IPS DF 6.9 (cell line): ENCODE measurements at regions not wholly inside any gene's neighbourhood (a gene's known extent, or its start where the extent isn't known, plus 50 kb on each side); places are given as distances from the start of the nearest gene placed in this dataset.

ENCODE experiments used
- DNase-seq: peaks from one replicate; pipeline ENCODE4 v3.0.0-alpha.2; 2013; ENCODE audit warnings: low read depth, low spot score
- H3K27ac ChIP-seq: one replicate; pipeline ENCODE4 v1.5.1; 2013; ENCODE audit warnings: low read length, control low read depth
- H3K27me3 ChIP-seq: 2 replicates; pipeline ENCODE4 v1.6.1; 2013; ENCODE audit warnings: mild to moderate bottlenecking, low read length; ENCODE audit not compliant: control insufficient read depth, insufficient read depth
- H3K36me3 ChIP-seq: 2 replicates; pipeline ENCODE4 v1.6.1; 2013; ENCODE audit warnings: low read length; ENCODE audit not compliant: control insufficient read depth, insufficient read depth
- H3K4me1 ChIP-seq: 2 replicates; pipeline ENCODE4 v1.6.1; 2013; ENCODE audit warnings: low read length; ENCODE audit not compliant: control insufficient read depth, insufficient read depth
- H3K4me3 ChIP-seq: 2 replicates; pipeline ENCODE4 v1.5.1; 2013; ENCODE audit warnings: mild to moderate bottlenecking, low read length
- H3K9me3 ChIP-seq: 2 replicates; pipeline ENCODE4 v1.6.1; 2013; ENCODE audit warnings: low read length, inconsistent platforms; ENCODE audit not compliant: control insufficient read depth, insufficient read depth
- WGBS: extraction: QIAGEN DNeasy Blood & Tissue Kit; methylation state at CpG from one replicate; pipeline ENCODE4 v1.1.7; 2013; ENCODE audit warnings: mixed read lengths, missing lambda C conversion rate; ENCODE audit not compliant: insufficient read length, insufficient coverage; 5-methylcytosine and 5-hydroxymethylcytosine counted together

DNA sequence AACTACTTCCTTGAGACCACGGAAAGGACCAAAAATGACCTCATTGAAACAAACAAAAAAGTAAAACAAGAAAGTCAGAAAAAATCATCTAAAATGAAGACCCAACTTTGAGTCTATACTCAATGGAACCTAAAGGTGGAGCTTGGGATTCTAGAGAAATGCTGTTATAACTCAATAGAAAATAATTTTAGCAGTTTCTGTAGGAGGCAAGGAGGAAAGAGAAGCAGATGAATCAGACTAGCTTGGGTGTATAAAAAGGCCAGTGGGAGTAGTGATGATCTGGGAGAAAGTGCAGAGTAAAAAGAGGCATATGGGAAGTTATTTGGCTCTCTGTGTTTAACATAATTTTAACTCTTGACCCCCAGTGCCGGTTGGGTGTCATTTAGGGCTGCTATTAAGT lies 94.4 kb downstream of the TMCO5A start:
- no peaks in the 10 kb centered on the region for H3K36me3 ChIP-seq
- no CpG with 5 or more reads among the region's 2 CpGs for WGBS
- no peak for DNase-seq
- no peak overlapping the region for H3K27ac ChIP-seq
- H3K4me3 ChIP-seq = no peak overlapping the region
- no peaks in the 10 kb centered on the region for H3K4me1 ChIP-seq
- no peaks in the 10 kb centered on the region for H3K9me3 ChIP-seq
- H3K27me3 ChIP-seq = no peaks in the 10 kb centered on the region

DNA sequence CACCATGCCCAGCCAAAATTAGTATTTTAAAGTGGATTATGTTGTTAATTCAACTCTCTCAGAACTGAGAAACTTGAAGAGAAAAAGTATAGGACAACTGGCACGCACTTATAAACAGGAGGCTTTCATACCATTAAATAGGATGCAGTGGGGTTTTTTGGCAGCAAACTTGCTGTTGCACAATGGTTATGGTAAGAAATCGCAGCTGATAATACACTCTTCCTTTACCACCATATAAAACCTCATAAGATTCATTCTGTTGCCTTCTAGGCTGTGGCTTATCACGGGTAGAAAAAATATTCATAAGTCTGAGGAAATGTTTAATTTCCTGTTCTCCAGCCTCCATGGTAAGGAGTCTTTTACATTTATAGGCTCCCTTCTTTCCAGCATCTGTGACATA lies 95.3 kb downstream of the TMCO5A start:
- no peak overlapping the region for H3K27ac ChIP-seq
- no peaks in the 10 kb centered on the region for H3K36me3 ChIP-seq
- no peaks in the 10 kb centered on the region for H3K9me3 ChIP-seq
- WGBS = no CpG with 5 or more reads among the region's 3 CpGs
- no peaks in the 10 kb centered on the region for H3K27me3 ChIP-seq
- no peak for DNase-seq
- no peak overlapping the region for H3K4me3 ChIP-seq
- no peaks in the 10 kb centered on the region for H3K4me1 ChIP-seq

DNA sequence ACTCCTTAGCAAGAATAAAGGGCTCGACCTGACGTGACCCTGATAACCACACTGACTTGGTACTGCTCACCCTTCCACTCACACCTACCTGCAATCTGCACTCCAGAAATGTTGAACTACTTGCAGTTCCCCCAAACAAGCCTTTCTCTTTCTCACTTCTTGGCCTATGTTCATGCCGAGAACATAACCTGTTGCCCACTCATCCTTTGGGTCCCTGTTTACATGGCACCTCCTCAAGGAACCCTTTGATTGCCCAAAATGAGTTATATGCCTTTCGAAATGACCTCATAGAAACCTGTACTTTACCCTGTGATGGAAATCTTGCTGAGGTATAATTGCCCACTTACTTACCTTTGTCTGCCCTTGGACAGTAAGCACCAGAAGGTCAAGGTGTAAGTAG lies 96.2 kb downstream of the TMCO5A start:
- Histone ChIP-seq H3K4me3 (no peak overlapping the region), H3K36me3 (no peaks in the 10 kb centered on the region), H3K4me1 (no peaks in the 10 kb centered on the region), H3K27me3 (no peaks in the 10 kb centered on the region), H3K27ac (no peak overlapping the region), H3K9me3 (no peaks in the 10 kb centered on the region)
- no peak for DNase-seq
- no CpG with 5 or more reads among the region's 4 CpGs for WGBS

DNA sequence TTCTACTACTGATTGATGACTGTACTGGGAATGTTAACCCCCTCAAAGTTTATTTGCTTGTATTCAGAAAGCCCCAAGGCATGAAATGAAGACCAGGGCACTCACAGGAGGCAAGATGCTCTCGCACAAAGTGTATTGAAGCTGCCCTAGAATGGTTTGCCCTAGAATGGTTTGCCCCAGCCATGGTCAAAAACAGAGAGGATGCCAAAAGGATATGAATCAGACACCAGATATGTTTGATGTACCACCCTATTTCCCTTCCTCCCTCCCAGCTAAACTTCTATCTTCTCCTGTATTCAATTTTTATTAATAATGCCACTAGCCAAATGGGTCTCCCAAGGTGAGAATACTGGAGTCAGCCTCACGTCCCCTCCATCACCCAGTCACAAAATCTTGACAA lies 101.3 kb downstream of the TMCO5A start:
- H3K27me3 ChIP-seq = no peaks in the 10 kb centered on the region
- H3K4me1 ChIP-seq = no peaks in the 10 kb centered on the region
- no peaks in the 10 kb centered on the region for H3K36me3 ChIP-seq
- no peak overlapping the region for H3K27ac ChIP-seq
- H3K4me3 ChIP-seq = no peak overlapping the region
- WGBS = no CpG with 5 or more reads among the region's 2 CpGs
- no peak for DNase-seq
- H3K9me3 ChIP-seq = no peaks in the 10 kb centered on the region

DNA sequence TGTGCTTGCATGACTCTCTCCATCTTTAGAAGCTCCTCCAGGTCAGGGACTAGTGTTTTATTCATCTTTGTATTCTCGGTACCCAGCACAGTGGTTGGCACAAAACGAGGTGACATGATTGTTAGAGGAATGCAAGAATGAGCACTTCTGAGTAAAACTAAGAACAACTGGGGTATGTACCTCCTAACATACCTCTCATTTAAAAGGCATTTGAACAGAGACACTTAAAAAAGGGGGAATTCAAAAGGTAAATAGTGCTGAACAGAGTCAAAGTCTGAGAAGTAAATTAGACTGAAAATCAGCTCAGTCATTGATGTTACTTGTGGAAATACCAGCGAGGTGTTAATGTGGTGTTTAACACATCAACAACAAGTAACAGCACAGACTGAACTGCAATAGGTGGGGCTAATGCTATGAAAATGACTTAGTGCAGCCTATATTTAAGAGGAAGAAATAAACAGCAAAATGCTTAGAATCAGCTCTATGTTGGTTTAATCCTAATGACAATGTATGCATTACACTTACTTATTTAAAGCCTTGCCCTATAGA lies 102.4 kb downstream of the TMCO5A start:
- no peak overlapping the region for H3K4me3 ChIP-seq
- H3K9me3 ChIP-seq = no peaks in the 10 kb centered on the region
- H3K36me3 ChIP-seq = no peaks in the 10 kb centered on the region
- no peak overlapping the region for H3K27ac ChIP-seq
- DNase-seq = no peak
- no peaks in the 10 kb centered on the region for H3K4me1 ChIP-seq
- no CpG with 5 or more reads among the region's 3 CpGs for WGBS
- no peaks in the 10 kb centered on the region for H3K27me3 ChIP-seq

DNA sequence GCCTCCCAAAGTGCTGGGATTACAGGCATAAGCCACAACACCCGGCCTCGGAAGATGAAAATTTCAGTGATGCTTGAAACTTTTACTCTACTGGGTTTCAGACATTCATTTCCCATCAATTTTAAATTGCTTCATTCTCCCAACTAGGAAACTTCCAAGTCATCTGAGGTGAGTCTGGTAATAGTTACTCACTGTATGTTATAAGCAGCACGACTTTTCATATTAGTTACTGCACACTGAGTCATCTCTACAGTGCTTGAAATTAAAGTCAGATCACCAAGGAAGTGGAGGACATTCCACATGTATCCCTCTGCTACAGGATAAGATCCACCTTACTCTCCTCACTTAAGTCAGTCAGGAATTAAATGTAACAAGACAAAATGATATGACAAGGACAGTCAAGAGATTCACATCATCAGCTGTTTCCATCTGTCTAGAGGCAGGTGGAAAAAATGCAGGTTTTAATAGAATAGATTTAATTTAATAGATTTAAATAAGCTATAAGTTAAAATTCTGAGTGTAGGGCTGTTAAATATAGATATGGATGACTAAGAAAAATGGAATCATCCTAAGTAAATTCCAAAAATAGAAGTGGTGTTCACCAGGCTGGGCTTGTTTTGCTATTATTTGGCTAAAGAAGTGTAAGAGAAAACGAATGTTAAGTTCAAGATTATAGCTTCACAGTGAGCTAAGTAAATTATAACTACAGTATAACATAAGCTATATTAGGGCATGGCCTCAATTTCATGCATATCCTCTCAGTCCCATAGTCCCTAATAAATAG lies 104.4 kb downstream of the TMCO5A start:
- no peaks in the 10 kb centered on the region for H3K9me3 ChIP-seq
- H3K27ac ChIP-seq = no peak overlapping the region
- no CpG with 5 or more reads among the region's 4 CpGs for WGBS
- no peak for DNase-seq
- no peaks in the 10 kb centered on the region for H3K27me3 ChIP-seq
- peaks cover 2% of the 10 kb centered on the region; the same call in 1 of the 2 replicates for H3K4me1 ChIP-seq
- H3K4me3 ChIP-seq = no peak overlapping the region
- H3K36me3 ChIP-seq = no peaks in the 10 kb centered on the region

DNA sequence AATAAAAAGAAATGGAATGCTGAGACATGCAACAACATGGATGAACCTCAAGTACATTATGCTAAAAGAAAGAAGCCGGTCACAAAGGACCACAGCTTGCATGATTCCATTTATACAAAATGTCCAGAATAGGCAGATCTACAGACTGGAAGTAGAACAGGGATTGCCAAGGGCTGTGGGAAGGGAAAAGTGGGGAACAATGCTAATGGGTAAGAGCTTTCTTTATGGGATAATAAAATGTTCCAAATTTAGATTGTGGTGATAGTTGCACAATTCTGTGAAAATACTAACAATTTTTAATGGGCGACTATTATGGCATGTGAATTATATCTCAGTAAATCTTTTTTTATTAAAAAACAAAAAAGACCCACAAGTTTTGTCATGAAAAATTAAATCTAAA lies 106.2 kb downstream of the TMCO5A start:
- Histone ChIP-seq H3K36me3 (no peaks in the 10 kb centered on the region), H3K4me3 (no peak overlapping the region), H3K9me3 (no peaks in the 10 kb centered on the region), H3K27ac (no peak overlapping the region), H3K27me3 (no peaks in the 10 kb centered on the region), H3K4me1 (peaks cover 2% of the 10 kb centered on the region; the same call in 1 of the 2 replicates)
- no CpG with 5 or more reads among the region's 2 CpGs for WGBS
- no peak for DNase-seq

DNA sequence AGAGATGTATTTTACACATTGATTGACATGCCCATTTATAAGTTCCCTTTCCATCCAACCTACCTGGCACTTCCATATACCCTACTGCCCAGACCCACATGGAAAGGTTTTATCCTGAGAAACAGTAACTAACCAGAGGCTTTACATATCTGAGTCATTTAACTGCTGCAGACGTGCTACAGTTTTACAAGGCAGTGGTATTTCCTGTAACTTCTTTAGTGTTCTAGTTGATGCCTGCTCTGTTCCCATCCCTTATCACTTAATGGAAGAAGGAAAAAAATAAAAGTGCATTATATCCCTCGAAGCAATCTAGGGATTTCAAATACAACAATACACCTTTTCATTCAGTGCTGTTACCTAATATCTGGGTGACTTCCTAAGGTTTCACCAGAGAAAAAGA lies 107.1 kb downstream of the TMCO5A start:
- H3K27ac ChIP-seq = no peak overlapping the region
- no peak for DNase-seq
- no CpG with 5 or more reads among the region's 2 CpGs for WGBS

DNA sequence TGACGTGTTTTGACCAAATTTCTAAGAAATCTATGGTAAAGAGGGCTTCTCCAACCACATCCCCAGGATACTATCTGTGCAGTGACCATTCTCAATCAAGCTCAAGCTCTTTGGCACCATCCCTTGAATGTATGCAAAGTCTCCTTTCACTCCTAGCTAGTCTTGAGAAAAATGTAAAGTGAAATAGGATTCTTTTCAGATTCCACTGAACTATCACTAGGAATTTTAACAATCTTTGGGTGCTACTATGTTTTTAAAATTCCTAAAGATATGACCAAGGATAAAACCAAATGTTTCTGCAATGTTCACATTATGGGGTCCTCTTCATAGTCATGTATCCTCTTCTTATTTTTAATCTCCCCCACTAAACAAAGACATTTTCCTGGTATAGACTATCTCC lies 107.8 kb downstream of the TMCO5A start:
- Histone ChIP-seq H3K9me3 (no peaks in the 10 kb centered on the region), H3K4me1 (peaks cover 2% of the 10 kb centered on the region; the same call in 1 of the 2 replicates), H3K4me3 (no peak overlapping the region), H3K27me3 (no peaks in the 10 kb centered on the region), H3K27ac (no peak overlapping the region), H3K36me3 (no peaks in the 10 kb centered on the region)
- no peak for DNase-seq
- no CpG with 5 or more reads among the region's 1 CpG for WGBS

More for the DNA sequence above, 107.1 kb downstream of the TMCO5A start:
- no peaks in the 10 kb centered on the region for H3K27me3 ChIP-seq
- H3K9me3 ChIP-seq = no peaks in the 10 kb centered on the region
- H3K4me3 ChIP-seq = no peak overlapping the region
- peaks cover 2% of the 10 kb centered on the region; the same call in 1 of the 2 replicates for H3K4me1 ChIP-seq
- H3K36me3 ChIP-seq = no peaks in the 10 kb centered on the region

DNA sequence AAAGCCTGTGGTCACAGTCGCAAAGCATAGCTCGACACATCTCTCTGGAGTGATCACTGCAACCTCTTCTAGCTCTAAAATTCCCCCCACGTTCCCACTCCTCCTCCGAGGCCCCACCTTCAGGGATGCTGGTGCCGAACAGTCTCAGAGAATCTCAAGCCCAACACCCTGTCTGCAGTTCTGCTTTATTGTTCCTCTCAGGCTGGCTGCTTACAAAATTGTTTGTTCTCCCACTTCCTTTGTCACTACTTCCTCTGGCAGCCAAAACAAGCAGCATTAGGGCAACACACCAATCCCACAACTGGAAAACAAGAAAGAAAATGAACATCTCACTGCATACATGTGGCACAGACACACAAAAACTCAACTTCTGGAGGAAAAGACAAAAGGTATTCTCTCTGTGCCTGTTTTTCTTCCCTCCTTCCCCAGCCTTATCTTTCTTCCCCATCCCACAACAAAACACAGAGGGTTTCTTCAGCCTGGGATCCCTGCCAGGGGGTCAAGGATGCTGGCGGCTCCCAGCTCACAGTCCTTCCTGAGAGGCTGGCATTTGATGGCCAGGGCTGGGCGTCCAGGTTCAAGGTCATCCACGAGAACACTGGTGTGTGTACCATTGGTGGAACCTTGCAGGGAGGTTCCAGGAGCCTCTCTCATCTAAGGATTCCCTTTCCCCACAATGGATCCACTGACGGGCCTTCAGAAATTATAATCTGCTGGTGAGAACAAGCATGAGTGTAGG lies 108.4 kb downstream of the TMCO5A start:
- H3K36me3 ChIP-seq = no peaks in the 10 kb centered on the region
- DNase-seq = no peak
- no peaks in the 10 kb centered on the region for H3K9me3 ChIP-seq
- no peak overlapping the region for H3K4me3 ChIP-seq
- H3K27me3 ChIP-seq = no peaks in the 10 kb centered on the region
- H3K4me1 ChIP-seq = peaks cover 2% of the 10 kb centered on the region; the same call in 1 of the 2 replicates
- WGBS = no CpG with 5 or more reads among the region's 9 CpGs
- H3K27ac ChIP-seq = no peak overlapping the region
